ENCODE measurements at regions not wholly inside any gene's neighbourhood (a gene's known extent, or its start where the extent isn't known, plus 50 kb on each side); places are given as distances from the start of the nearest gene placed in this dataset.
"Not testable (repeated sequence)": the region's sequence is repeated elsewhere in the genome, so short reads cannot be mapped to it uniquely, and the experiment has no call there.

DNA sequence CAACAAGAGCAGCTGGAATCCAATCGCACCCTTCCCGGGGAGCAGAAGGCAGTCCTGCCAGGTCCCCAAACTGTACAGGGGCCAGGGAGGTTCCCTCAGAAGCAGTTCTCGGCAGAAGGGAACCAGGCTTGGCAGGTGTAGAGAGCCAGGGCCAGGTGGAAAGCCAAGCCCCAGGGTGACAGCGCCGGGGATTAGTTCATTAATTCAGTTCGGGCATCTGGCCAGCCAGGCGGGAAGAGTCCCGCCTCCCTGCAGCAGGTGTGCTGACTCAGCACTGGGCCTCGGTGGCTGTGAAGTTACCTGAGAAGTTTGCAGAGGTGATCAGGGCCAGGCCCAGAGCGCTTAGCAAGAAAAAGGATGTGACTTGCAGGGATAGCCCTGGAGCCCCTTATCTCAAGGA is 4060.0 kb upstream of the TPTE start:
- DNase-seq; H3K36me3 Mint-ChIP-seq (ENCODE audit: insufficient read depth, unreplicated experiment); H3K27ac Mint-ChIP-seq (ENCODE audit: unreplicated experiment); H3K4me3 Mint-ChIP-seq (ENCODE audit: low read depth, unreplicated experiment); BruUV-seq (replicated peaks); H3K27me3 Mint-ChIP-seq (ENCODE audit: unreplicated experiment); H3K9me3 Mint-ChIP-seq (ENCODE audit: low read depth, unreplicated experiment); intact Hi-C loops (cut with micrococcal nuclease; ENCODE audit: unreplicated experiment); CTCF ChIA-PET; H3K4me1 Mint-ChIP-seq (ENCODE audit: low read depth, unreplicated experiment): not testable (repeated sequence)

- BruUV-seq (replicated peaks); H3K4me1 Mint-ChIP-seq (ENCODE audit: low read depth, unreplicated experiment); H3K27me3 Mint-ChIP-seq (ENCODE audit: unreplicated experiment); H3K27ac Mint-ChIP-seq (ENCODE audit: unreplicated experiment); DNase-seq; H3K9me3 Mint-ChIP-seq (ENCODE audit: low read depth, unreplicated experiment); H3K4me3 Mint-ChIP-seq (ENCODE audit: low read depth, unreplicated experiment); H3K36me3 Mint-ChIP-seq (ENCODE audit: insufficient read depth, unreplicated experiment); CTCF ChIA-PET; intact Hi-C loops (cut with micrococcal nuclease; ENCODE audit: unreplicated experiment): not testable (repeated sequence)
These were observed 4057.0 kb upstream of the TPTE start for GRCh38 chr21:6464419-6464818.

DNA sequence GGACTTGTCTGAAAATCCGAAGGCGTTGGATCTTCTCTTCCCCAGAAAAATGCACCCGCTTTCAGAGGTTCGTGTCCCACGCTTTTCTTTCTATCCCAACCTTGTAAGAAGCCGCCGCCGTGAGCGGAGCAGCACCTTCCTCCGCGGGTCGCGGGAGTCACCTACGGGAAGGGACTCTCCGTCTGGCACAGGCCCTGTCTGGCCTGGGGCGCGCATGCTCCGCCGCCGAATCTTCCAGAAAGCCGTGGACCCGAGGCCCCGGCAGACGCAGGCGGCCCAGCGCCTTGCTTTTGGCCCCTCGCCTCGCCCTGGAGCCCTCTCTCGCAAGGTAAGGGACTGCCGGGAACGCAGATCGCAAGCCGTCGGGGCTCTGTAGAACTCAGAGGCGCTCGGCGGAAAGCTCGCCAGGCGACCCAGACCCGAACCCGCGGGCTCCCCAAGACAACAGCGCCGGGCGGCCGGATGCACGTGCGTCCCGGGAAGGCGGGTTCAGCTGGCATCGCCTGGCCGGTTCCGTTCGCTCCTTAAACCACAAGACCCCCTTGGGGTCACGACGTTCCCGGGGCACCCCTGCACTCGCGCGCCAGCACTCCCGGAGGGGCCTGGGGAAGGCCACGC is 4055.2 kb upstream of the TPTE start:
- DNase-seq; H3K9me3 Mint-ChIP-seq (ENCODE audit: low read depth, unreplicated experiment); H3K4me1 Mint-ChIP-seq (ENCODE audit: low read depth, unreplicated experiment); H3K4me3 Mint-ChIP-seq (ENCODE audit: low read depth, unreplicated experiment); H3K36me3 Mint-ChIP-seq (ENCODE audit: insufficient read depth, unreplicated experiment); H3K27me3 Mint-ChIP-seq (ENCODE audit: unreplicated experiment); H3K27ac Mint-ChIP-seq (ENCODE audit: unreplicated experiment); BruUV-seq (replicated peaks); intact Hi-C loops (cut with micrococcal nuclease; ENCODE audit: unreplicated experiment); CTCF ChIA-PET: not testable (repeated sequence)

- BruUV-seq (replicated peaks); H3K9me3 Mint-ChIP-seq (ENCODE audit: low read depth, unreplicated experiment); intact Hi-C loops (cut with micrococcal nuclease; ENCODE audit: unreplicated experiment); CTCF ChIA-PET; H3K4me3 Mint-ChIP-seq (ENCODE audit: low read depth, unreplicated experiment); DNase-seq; H3K27me3 Mint-ChIP-seq (ENCODE audit: unreplicated experiment); H3K4me1 Mint-ChIP-seq (ENCODE audit: low read depth, unreplicated experiment); H3K27ac Mint-ChIP-seq (ENCODE audit: unreplicated experiment); H3K36me3 Mint-ChIP-seq (ENCODE audit: insufficient read depth, unreplicated experiment): not testable (repeated sequence)
These were observed 4054.7 kb upstream of the TPTE start for GRCh38 chr21:6466707-6467106.

DNA sequence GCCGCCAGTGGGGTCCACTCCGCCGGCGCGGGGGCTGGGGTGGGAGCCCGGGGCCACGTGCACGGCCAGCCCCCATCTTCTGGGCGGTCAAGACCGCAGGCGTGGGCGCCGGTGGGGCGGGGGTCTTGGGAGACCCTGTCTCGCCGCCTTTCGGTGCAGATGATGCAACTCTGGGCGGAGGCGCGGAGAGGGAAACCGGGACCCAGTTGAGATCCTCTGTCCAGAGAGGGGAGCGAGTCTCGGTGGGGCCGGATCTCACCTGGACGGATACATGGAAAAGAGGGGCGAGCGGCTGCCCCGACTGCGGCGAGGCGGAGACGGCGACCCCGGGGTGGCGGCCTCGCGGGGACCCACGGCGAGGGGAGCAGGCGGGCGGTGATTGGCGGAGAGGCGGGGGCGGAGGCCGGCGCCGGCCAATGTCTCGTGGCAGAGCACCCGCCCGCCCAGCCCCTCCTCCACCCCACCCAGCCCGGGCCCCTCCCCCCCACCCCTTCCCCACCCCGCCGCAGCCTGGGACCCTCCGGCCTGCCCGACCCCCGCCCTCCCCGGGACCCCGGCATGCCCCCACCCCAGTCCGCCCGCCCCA is 4054.1 kb upstream of the TPTE start:
- H3K27me3 Mint-ChIP-seq (ENCODE audit: unreplicated experiment); H3K4me3 Mint-ChIP-seq (ENCODE audit: low read depth, unreplicated experiment); DNase-seq; intact Hi-C loops (cut with micrococcal nuclease; ENCODE audit: unreplicated experiment); CTCF ChIA-PET; H3K27ac Mint-ChIP-seq (ENCODE audit: unreplicated experiment); H3K4me1 Mint-ChIP-seq (ENCODE audit: low read depth, unreplicated experiment); H3K36me3 Mint-ChIP-seq (ENCODE audit: insufficient read depth, unreplicated experiment); H3K9me3 Mint-ChIP-seq (ENCODE audit: low read depth, unreplicated experiment); BruUV-seq (replicated peaks): not testable (repeated sequence)

DNA sequence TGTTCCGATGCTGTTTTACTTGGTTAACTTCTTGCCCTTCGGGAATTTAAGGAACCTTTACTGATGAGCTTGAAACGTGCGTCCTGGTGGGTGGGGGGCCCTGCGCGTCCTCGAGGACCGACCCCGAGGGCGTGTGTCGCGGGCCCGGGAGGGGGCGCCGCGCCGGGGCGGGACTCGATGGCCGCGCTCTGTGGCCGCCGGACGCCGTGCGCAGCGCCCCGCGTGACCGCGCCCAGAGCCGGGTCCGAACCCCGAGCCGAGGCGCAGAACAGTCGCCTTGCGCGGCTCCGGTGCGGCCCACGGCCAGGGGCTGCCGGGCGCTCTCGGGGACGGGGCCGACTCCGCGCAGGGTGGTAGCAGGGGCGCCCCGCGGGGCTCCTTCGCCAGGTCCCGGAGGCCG is 4053.5 kb upstream of the TPTE start:
- H3K27ac Mint-ChIP-seq (ENCODE audit: unreplicated experiment); BruUV-seq (replicated peaks); H3K9me3 Mint-ChIP-seq (ENCODE audit: low read depth, unreplicated experiment); CTCF ChIA-PET; H3K4me3 Mint-ChIP-seq (ENCODE audit: low read depth, unreplicated experiment); H3K4me1 Mint-ChIP-seq (ENCODE audit: low read depth, unreplicated experiment); H3K27me3 Mint-ChIP-seq (ENCODE audit: unreplicated experiment); DNase-seq; intact Hi-C loops (cut with micrococcal nuclease; ENCODE audit: unreplicated experiment); H3K36me3 Mint-ChIP-seq (ENCODE audit: insufficient read depth, unreplicated experiment): not testable (repeated sequence)

DNA sequence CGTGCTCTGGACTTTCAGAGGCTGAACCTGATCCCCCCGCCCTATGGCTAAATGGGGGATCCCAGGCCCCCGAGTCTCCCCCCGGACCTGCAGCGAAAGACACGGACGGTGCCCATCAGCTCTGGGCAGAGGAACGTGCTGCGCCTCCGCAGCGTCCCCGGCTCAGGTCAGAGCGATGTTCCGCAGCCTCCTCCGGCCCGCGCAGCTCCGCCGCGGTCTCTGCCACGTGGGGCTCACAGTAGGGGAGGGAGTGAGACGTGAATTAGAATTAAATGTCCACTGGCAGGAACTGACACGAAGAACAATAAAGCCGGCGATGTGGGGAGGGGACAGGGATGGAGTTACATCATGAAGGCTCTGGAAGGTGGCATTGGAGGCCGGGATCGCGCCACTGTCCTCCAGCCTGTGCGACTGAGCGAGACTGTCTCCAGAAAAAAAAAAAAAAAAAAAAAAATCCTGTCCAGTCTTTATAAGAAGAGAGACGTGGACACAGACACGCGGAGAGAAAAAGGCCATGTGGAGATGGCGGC is 4053.0 kb upstream of the TPTE start:
- H3K4me3 Mint-ChIP-seq (ENCODE audit: low read depth, unreplicated experiment); BruUV-seq (replicated peaks); H3K27ac Mint-ChIP-seq (ENCODE audit: unreplicated experiment); DNase-seq; intact Hi-C loops (cut with micrococcal nuclease; ENCODE audit: unreplicated experiment); H3K36me3 Mint-ChIP-seq (ENCODE audit: insufficient read depth, unreplicated experiment); H3K4me1 Mint-ChIP-seq (ENCODE audit: low read depth, unreplicated experiment); H3K9me3 Mint-ChIP-seq (ENCODE audit: low read depth, unreplicated experiment); CTCF ChIA-PET; H3K27me3 Mint-ChIP-seq (ENCODE audit: unreplicated experiment): not testable (repeated sequence)

- H3K36me3 Mint-ChIP-seq (ENCODE audit: insufficient read depth, unreplicated experiment); intact Hi-C loops (cut with micrococcal nuclease; ENCODE audit: unreplicated experiment); H3K4me3 Mint-ChIP-seq (ENCODE audit: low read depth, unreplicated experiment); H3K27ac Mint-ChIP-seq (ENCODE audit: unreplicated experiment); H3K27me3 Mint-ChIP-seq (ENCODE audit: unreplicated experiment); CTCF ChIA-PET; DNase-seq; H3K9me3 Mint-ChIP-seq (ENCODE audit: low read depth, unreplicated experiment); BruUV-seq (replicated peaks); H3K4me1 Mint-ChIP-seq (ENCODE audit: low read depth, unreplicated experiment): not testable (repeated sequence)
These were observed 4047.0 kb upstream of the TPTE start for GRCh38 chr21:6474250-6474968.

- H3K36me3 Mint-ChIP-seq (ENCODE audit: insufficient read depth, unreplicated experiment); CTCF ChIA-PET; DNase-seq; intact Hi-C loops (cut with micrococcal nuclease; ENCODE audit: unreplicated experiment); H3K27ac Mint-ChIP-seq (ENCODE audit: unreplicated experiment); H3K9me3 Mint-ChIP-seq (ENCODE audit: low read depth, unreplicated experiment); H3K4me3 Mint-ChIP-seq (ENCODE audit: low read depth, unreplicated experiment); BruUV-seq (replicated peaks); H3K27me3 Mint-ChIP-seq (ENCODE audit: unreplicated experiment); H3K4me1 Mint-ChIP-seq (ENCODE audit: low read depth, unreplicated experiment): not testable (repeated sequence)
These were observed 4040.3 kb upstream of the TPTE start for GRCh38 chr21:6481116-6481515.

GRCh38 chr21:6482616-6483015 is 4038.8 kb upstream of the TPTE start:
- H3K9me3 Mint-ChIP-seq (ENCODE audit: low read depth, unreplicated experiment); CTCF ChIA-PET; DNase-seq; H3K4me3 Mint-ChIP-seq (ENCODE audit: low read depth, unreplicated experiment); intact Hi-C loops (cut with micrococcal nuclease; ENCODE audit: unreplicated experiment); H3K27me3 Mint-ChIP-seq (ENCODE audit: unreplicated experiment); BruUV-seq (replicated peaks); H3K36me3 Mint-ChIP-seq (ENCODE audit: insufficient read depth, unreplicated experiment); H3K4me1 Mint-ChIP-seq (ENCODE audit: low read depth, unreplicated experiment); H3K27ac Mint-ChIP-seq (ENCODE audit: unreplicated experiment): not testable (repeated sequence)

All from Calu3 (cell line).